ENCODE measurements at regions not wholly inside any gene's neighbourhood (a gene's known extent, or its start where the extent isn't known, plus 50 kb on each side); places are given as distances from the start of the nearest gene placed in this dataset.

- no peak overlapping the region for H3K4me3 ChIP-seq
- H3K27ac ChIP-seq (ENCODE audit: low read depth) = no peak overlapping the region
- DNase-seq (ENCODE audit: low spot score) (no peak), ATAC-seq (no peak)
- no peaks in the 10 kb centered on the region for H3F3A ChIP-seq (replicated peaks; ENCODE audit: low read depth)
- no peaks in the 10 kb centered on the region for H3K27me3 Mint-ChIP-seq (ENCODE audit: insufficient read depth, low read depth, poor library complexity)
- no peak for TF ChIP-seq ZNF462 (CRISPR knock-in tag; IDR thresholded peaks at IDR 0.05)
- TF ChIP-seq ZNF114 (CRISPR knock-in tag; IDR thresholded peaks at IDR 0.05) = no peak
- no peak for TF ChIP-seq STAT1 (IDR thresholded peaks at IDR 0.05; ENCODE audit: unreplicated experiment)
- no peak for TF ChIP-seq ZNF331 (CRISPR knock-in tag; IDR thresholded peaks at IDR 0.05; ENCODE audit: low read depth)
- no peak for TF ChIP-seq EZH2phosphoT487 (IDR thresholded peaks at IDR 0.05; ENCODE audit: unreplicated experiment)
- TF ChIP-seq JUNB (IDR thresholded peaks at IDR 0.05; ENCODE audit: unreplicated experiment) = no peak
- TF ChIP-seq ETS1 (IDR thresholded peaks at IDR 0.05) = no peak
- TF ChIP-seq NANOG (IDR thresholded peaks at IDR 0.05; ENCODE audit: borderline replicate concordance) = no peak
- TF ChIP-seq EZH2 (IDR thresholded peaks at IDR 0.05; ENCODE audit: low read depth, unreplicated experiment) = no peak
- TF ChIP-seq REST (IDR thresholded peaks at IDR 0.05; ENCODE audit: unreplicated experiment) = no peak
- no peak for TF ChIP-seq POLR2AphosphoS5 (IDR thresholded peaks at IDR 0.05; ENCODE audit: low read depth)
- TF ChIP-seq CTCF (conservative IDR thresholded peaks at IDR 0.05; ENCODE audit: low read depth in 2 of 2) = no peak
- no peak for TF ChIP-seq CREB1 (CRISPR knock-in tag; IDR thresholded peaks at IDR 0.05; ENCODE audit: low read depth)
- no peaks in the 10 kb centered on the region for H3K79me2 ChIP-seq (replicated peaks; ENCODE audit: insufficient read depth)
- no peaks in the 10 kb centered on the region for H3K9me2 ChIP-seq (ENCODE audit: insufficient read depth)
- H4K20me1 ChIP-seq (replicated peaks; ENCODE audit: insufficient read depth) = no peaks in the 10 kb centered on the region; the same call in 1 of the 2 replicates
- no peaks in the 10 kb centered on the region; the same call in 2 of the 3 replicates for H3K36me3 Mint-ChIP-seq (ENCODE audit: low read depth)
- no peaks in the 10 kb centered on the region for H3K4me1 Mint-ChIP-seq
- H3K9me3 Mint-ChIP-seq = no peaks in the 10 kb centered on the region; the same call in 2 of the 3 replicates
- H3K27me3 ChIP-seq (ENCODE audit: insufficient read depth) = no peaks in the 10 kb centered on the region
- no peaks in the 10 kb centered on the region for H3K36me3 ChIP-seq (ENCODE audit: insufficient read depth)
- H3K4me3 Mint-ChIP-seq = no peak overlapping the region
- H3K27ac Mint-ChIP-seq = no peak overlapping the region
- no peak overlapping the region for H2AFZ ChIP-seq
- H3K4me2 ChIP-seq = no peak overlapping the region
- H3K4me1 ChIP-seq (ENCODE audit: insufficient read depth) = no peaks in the 10 kb centered on the region
Observed at GRCh38 chr18:39449566-39449965, 1884.0 kb upstream of the CELF4 start.

Measured in GM23338 (cell line).